ENCODE measurements at regions not wholly inside any gene's neighbourhood (a gene's known extent, or its start where the extent isn't known, plus 50 kb on each side); places are given as distances from the start of the nearest gene placed in this dataset.

- H3K36me3 ChIP-seq (ENCODE audit: control insufficient read depth in 2 of 2, insufficient read depth in 2 of 2, low read length in 1 of 2): no peaks in the 10 kb centered on the region
- H3K79me2 ChIP-seq (ENCODE audit: control insufficient read depth, insufficient read depth, low read length): no peaks in the 10 kb centered on the region
- H3K27ac ChIP-seq (ENCODE audit: control insufficient read depth, insufficient read depth): no peak overlapping the region
- no TSS peak for BruUV-seq (replicated peaks)
- 52% methylated on average over 3 of the region's 3 CpGs for WGBS (ENCODE audit: insufficient coverage, insufficient replicate concordance, low lambda C conversion rate, missing lambda C conversion rate)
- no peak overlapping the region for H3K4me3 ChIP-seq
- ChIA-PET POLR2A (no interaction called here), SMC1A (ENCODE audit: uncharacterized antibody, unreplicated experiment) (interaction anchor here (0.8 to 1.9 kb wide), 4 partner anchors 18 to 32 kb away, joined by 3 to 5 read pairs (median 3); no protein-coding TSS in a partner anchor), RAD21 (ENCODE audit: unreplicated experiment) (no interaction called here), CTCF (interaction anchor here (1.0 to 1.9 kb wide), 2 partner anchors 9 to 44 kb away, joined by 3 to 7 read pairs; no protein-coding TSS in a partner anchor)
- TF ChIP-seq BHLHE40 (IDR thresholded peaks at IDR 0.05; ENCODE audit: borderline replicate concordance in 1 of 2, low read depth in 2 of 2, low read length in 1 of 2) (no peak), NFYA (IDR thresholded peaks at IDR 0.05; ENCODE audit: borderline replicate concordance, low read depth, low read length) (no peak), KAT2A (conservative IDR thresholded peaks at IDR 0.05; ENCODE audit: control insufficient read depth, low read depth, low read length) (no peak), REST (IDR thresholded peaks at IDR 0.05; ENCODE audit: low read depth, low read length) (no peak), GATAD2B (conservative IDR thresholded peaks at IDR 0.05; ENCODE audit: low read depth) (no peak), ZBED1 (IDR thresholded peaks at IDR 0.05; ENCODE audit: borderline replicate concordance) (no peak), GABPA (IDR thresholded peaks at IDR 0.05; ENCODE audit: low read depth) (no peak), CREB1 (IDR thresholded peaks at IDR 0.05; ENCODE audit: low read depth) (no peak), SREBF1 (IDR thresholded peaks at IDR 0.05; ENCODE audit: low read length) (no peak), IKZF2 (IDR thresholded peaks at IDR 0.05) (no peak)
- TF ChIP-seq, protein P1, sequence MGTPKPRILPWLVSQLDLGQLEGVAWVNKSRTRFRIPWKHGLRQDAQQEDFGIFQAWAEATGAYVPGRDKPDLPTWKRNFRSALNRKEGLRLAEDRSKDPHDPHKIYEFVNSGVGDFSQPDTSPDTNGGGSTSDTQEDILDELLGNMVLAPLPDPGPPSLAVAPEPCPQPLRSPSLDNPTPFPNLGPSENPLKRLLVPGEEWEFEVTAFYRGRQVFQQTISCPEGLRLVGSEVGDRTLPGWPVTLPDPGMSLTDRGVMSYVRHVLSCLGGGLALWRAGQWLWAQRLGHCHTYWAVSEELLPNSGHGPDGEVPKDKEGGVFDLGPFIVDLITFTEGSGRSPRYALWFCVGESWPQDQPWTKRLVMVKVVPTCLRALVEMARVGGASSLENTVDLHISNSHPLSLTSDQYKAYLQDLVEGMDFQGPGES (IDR thresholded peaks at IDR 0.05): no peak
- no peaks in the 10 kb centered on the region for H3K4me1 ChIP-seq (ENCODE audit: control insufficient read depth, insufficient read depth, low read length)
- H4K20me1 ChIP-seq (ENCODE audit: control insufficient read depth, insufficient read depth): no peaks in the 10 kb centered on the region
- in situ Hi-C loops (cut with MboI) (no loop called here), intact Hi-C loops (cut with micrococcal nuclease; ENCODE audit: unreplicated experiment) (no loop called here)
- no peak overlapping the region for H2AFZ ChIP-seq (ENCODE audit: control insufficient read depth, low read depth, low read length)
- H3K9me3 ChIP-seq (replicated peaks; ENCODE audit: control insufficient read depth, insufficient read depth, low read length): no peaks in the 10 kb centered on the region; the same call in 2 of the 3 replicates
- DNase-seq (ENCODE audit: low read depth, low spot score): no peak
- ATAC-seq: no peak
- H3K27me3 ChIP-seq (replicated peaks in 1 of 2; ENCODE audit: control insufficient read depth in 2 of 2, insufficient read depth in 2 of 2, low read length in 1 of 2): no peaks in the 10 kb centered on the region
- no peak for FAIRE-seq
- H3K9ac ChIP-seq (ENCODE audit: control insufficient read depth, insufficient read depth, low read length): no peak overlapping the region
- no peak overlapping the region for H3K4me2 ChIP-seq (ENCODE audit: control insufficient read depth, insufficient read depth)
Observed at GRCh38 chr6:151733680-151734320, 73.7 kb upstream of the ESR1 start.

Measured in GM12878 (cell line).